HG02938 (cell line): ENCODE measurements at regions not wholly inside any gene's neighbourhood (a gene's known extent, or its start where the extent isn't known, plus 50 kb on each side); places are given as distances from the start of the nearest gene placed in this dataset.

ENCODE experiments used
- ATAC-seq: cut with Tn5 transposase; IDR thresholded peaks from one replicate; pipeline ENCODE4 v1.9.1; 2021; ENCODE audit warnings: mild to moderate bottlenecking, moderate library complexity; ENCODE audit not compliant: unreplicated experiment

- ATAC-seq, result no peak
Observed at GRCh38 chr2:153197402-153198386, 280.9 kb downstream of the RPRM start.

- no peak for ATAC-seq
Observed at GRCh38 chr2:153196378-153197058, 282.0 kb downstream of the RPRM start.

- ATAC-seq, result no peak
Observed at GRCh38 chr2:153195342-153195741, 283.2 kb downstream of the RPRM start.

GRCh38 chr2:153189091-153189888, 289.3 kb downstream of the RPRM start:
- ATAC-seq, result no peak

GRCh38 chr2:153179808-153180207, 298.8 kb downstream of the RPRM start:
- ATAC-seq, result no peak

- no peak for ATAC-seq
Observed at GRCh38 chr2:153169609-153170008, 309.0 kb downstream of the RPRM start.

- ATAC-seq, result no peak
Observed at GRCh38 chr2:153165021-153165420, 313.5 kb downstream of the RPRM start.

- ATAC-seq, result peak; percentile 60
Observed at GRCh38 chr2:153163055-153163454, 315.5 kb downstream of the RPRM start.

GRCh38 chr2:153156743-153157142, 321.8 kb downstream of the RPRM start:
- no peak for ATAC-seq

- ATAC-seq, result no peak
Observed at GRCh38 chr2:153152036-153152435, 326.5 kb downstream of the RPRM start.

- no peak for ATAC-seq
Observed at GRCh38 chr2:153145470-153145978, 333.0 kb downstream of the RPRM start.

- no peak for ATAC-seq
Observed at GRCh38 chr2:153143540-153143939, 335.0 kb downstream of the RPRM start.

GRCh38 chr2:153140498-153140897, 338.1 kb downstream of the RPRM start:
- ATAC-seq, result no peak

- ATAC-seq, result no peak
Observed at GRCh38 chr2:153138651-153139375, 339.7 kb downstream of the RPRM start.

GRCh38 chr2:153136216-153136615, 342.3 kb downstream of the RPRM start:
- ATAC-seq, result no peak

GRCh38 chr2:153134725-153135124, 343.8 kb downstream of the RPRM start:
- ATAC-seq, result no peak

- ATAC-seq, result no peak
Observed at GRCh38 chr2:153133716-153134115, 344.8 kb downstream of the RPRM start.

GRCh38 chr2:153132418-153132817, 346.1 kb downstream of the RPRM start:
- no peak for ATAC-seq

GRCh38 chr2:153115141-153115540, 363.4 kb downstream of the RPRM start:
- no peak for ATAC-seq

GRCh38 chr2:153110486-153110885, 368.1 kb downstream of the RPRM start:
- ATAC-seq, result no peak
